ENCODE measurements at regions not wholly inside any gene's neighbourhood (a gene's known extent, or its start where the extent isn't known, plus 50 kb on each side); places are given as distances from the start of the nearest gene placed in this dataset.

GRCh38 chr2:128876986-128877983 is 558.6 kb upstream of the HS6ST1 start:
- H3K4me3 ChIP-seq = no peak overlapping the region
- TF ChIP-seq POLR2A (IDR thresholded peaks at IDR 0.05) (no peak), EP300 (IDR thresholded peaks at IDR 0.05) (no peak)
- TF ChIP-seq, protein P1, sequence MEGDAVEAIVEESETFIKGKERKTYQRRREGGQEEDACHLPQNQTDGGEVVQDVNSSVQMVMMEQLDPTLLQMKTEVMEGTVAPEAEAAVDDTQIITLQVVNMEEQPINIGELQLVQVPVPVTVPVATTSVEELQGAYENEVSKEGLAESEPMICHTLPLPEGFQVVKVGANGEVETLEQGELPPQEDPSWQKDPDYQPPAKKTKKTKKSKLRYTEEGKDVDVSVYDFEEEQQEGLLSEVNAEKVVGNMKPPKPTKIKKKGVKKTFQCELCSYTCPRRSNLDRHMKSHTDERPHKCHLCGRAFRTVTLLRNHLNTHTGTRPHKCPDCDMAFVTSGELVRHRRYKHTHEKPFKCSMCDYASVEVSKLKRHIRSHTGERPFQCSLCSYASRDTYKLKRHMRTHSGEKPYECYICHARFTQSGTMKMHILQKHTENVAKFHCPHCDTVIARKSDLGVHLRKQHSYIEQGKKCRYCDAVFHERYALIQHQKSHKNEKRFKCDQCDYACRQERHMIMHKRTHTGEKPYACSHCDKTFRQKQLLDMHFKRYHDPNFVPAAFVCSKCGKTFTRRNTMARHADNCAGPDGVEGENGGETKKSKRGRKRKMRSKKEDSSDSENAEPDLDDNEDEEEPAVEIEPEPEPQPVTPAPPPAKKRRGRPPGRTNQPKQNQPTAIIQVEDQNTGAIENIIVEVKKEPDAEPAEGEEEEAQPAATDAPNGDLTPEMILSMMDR (IDR thresholded peaks at IDR 0.05) = no peak
- no peaks in the 10 kb centered on the region for H3K27me3 ChIP-seq
- H3K36me3 ChIP-seq = no peaks in the 10 kb centered on the region
- no peaks in the 10 kb centered on the region for H3K4me1 ChIP-seq (ENCODE audit: insufficient read depth)
- WGBS, 3 donors = 69 to 76% (median 75%) methylated on average over 6 of the region's 6 CpGs
- intact Hi-C loops (cut with DNase I) = no loop called here
- H3K9me3 ChIP-seq = no peaks in the 10 kb centered on the region
- no peak for DNase-seq
- H3K27ac ChIP-seq = no peak overlapping the region

GRCh38 chr2:128879161-128879560 is 560.5 kb upstream of the HS6ST1 start:
- no peak for DNase-seq
- no peak overlapping the region for H3K27ac ChIP-seq
- TF ChIP-seq POLR2A (IDR thresholded peaks at IDR 0.05) (no peak), EP300 (IDR thresholded peaks at IDR 0.05) (no peak)
- TF ChIP-seq, protein P1 (IDR thresholded peaks at IDR 0.05) = no peak
- no peaks in the 10 kb centered on the region for H3K4me1 ChIP-seq (ENCODE audit: insufficient read depth)
- WGBS, 3 donors = 37 to 59% (median 50%) methylated on average over 4 of the region's 4 CpGs
- H3K36me3 ChIP-seq = no peaks in the 10 kb centered on the region
- H3K27me3 ChIP-seq = no peaks in the 10 kb centered on the region
- no peaks in the 10 kb centered on the region for H3K9me3 ChIP-seq
- H3K4me3 ChIP-seq = no peak overlapping the region
- intact Hi-C loops (cut with DNase I) = loop anchor here in 1 of 4 donors (1.0 kb wide), 1 partner anchor 10 kb away; no protein-coding TSS in a partner anchor

DNA sequence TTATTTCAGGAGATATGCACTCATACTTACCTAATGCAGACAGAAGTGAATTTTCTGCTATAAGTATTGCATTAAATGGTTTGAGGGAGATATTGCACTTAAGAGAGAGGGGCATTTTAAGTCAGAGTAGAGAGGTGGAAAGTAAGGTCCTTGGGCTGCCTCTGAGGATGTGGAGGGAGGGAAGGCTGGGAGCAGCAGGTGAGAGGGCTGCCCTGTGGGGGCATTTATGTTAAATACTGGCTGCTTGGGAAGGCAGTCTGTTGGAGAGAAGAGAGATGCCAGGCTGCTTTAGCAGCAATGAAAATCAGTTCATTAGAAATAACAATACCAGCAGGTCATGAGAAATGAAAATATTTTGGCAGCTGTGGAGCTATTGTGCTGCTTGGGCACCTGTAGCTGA is 576.2 kb upstream of the HS6ST1 start:
- no peak overlapping the region for H3K27ac ChIP-seq
- intact Hi-C loops (cut with DNase I) = no loop called here
- TF ChIP-seq, protein P1 (IDR thresholded peaks at IDR 0.05) = no peak
- TF ChIP-seq POLR2A (IDR thresholded peaks at IDR 0.05) = no peak
- no peak for TF ChIP-seq EP300 (IDR thresholded peaks at IDR 0.05)

DNA sequence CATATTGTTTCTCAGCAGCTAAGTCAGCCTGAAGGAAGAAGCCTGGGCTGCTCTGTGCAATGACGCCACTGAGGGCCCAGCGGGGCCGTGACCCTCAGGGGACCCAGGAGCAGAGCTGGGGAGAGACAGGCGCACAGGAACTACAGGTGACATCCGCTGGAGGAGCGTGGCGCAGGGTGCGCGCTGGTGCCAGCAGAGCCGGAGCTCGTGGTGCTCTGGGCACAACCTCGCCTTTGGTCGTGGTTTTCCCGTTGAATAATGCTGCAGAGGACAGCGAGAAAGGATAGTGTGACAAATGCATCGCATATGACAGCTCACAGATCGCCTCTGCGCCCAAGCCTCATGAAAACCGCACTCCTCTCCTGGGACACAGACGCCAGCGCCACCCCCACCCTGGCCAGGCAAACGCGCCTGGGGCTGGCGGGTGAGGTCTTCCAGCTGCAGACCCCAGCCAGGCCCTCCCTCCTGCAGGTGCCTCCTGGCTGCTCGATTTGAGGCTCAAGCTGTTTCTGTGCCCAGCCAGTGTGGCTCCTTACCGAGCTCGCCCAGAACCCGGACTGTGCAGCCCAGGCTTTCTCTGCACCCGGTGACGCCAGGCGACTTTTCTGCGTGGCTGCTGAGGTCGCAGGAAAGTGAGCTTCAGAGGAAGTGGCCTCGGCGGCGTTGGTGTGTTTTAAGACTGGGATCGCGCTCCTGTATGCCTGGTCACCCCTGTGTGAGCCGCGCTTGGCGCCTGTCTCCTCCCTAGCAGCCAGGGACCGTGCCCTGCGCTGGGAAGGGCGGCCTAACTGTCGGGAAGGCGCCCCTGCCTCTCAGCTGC is 583.1 kb upstream of the HS6ST1 start:
- no peaks in the 10 kb centered on the region for H3K36me3 ChIP-seq
- DNase-seq = no peak
- H3K4me1 ChIP-seq (ENCODE audit: insufficient read depth) = no peaks in the 10 kb centered on the region
- WGBS, 3 donors = 51 to 71% (median 59%) methylated on average over 45 to 46 of the region's 46 CpGs
- no peak overlapping the region for H3K27ac ChIP-seq
- H3K27me3 ChIP-seq = no peaks in the 10 kb centered on the region
- no peak overlapping the region for H3K4me3 ChIP-seq
- intact Hi-C loops (cut with DNase I) = no loop called here
- TF ChIP-seq, protein P1 (IDR thresholded peaks at IDR 0.05) = no peak
- TF ChIP-seq EP300 (IDR thresholded peaks at IDR 0.05) = no peak
- no peak for TF ChIP-seq POLR2A (IDR thresholded peaks at IDR 0.05)
- H3K9me3 ChIP-seq = no peaks in the 10 kb centered on the region

More for the DNA sequence above, 576.2 kb upstream of the HS6ST1 start:
- Histone ChIP-seq H3K36me3 (no peaks in the 10 kb centered on the region), H3K27me3 (no peaks in the 10 kb centered on the region), H3K4me1 (ENCODE audit: insufficient read depth) (no peaks in the 10 kb centered on the region), H3K9me3 (no peaks in the 10 kb centered on the region), H3K4me3 (no peak overlapping the region)
- no peak for DNase-seq

Measured in ovary (tissue), 7 donors.